ENCODE measurements at regions not wholly inside any gene's neighbourhood (a gene's known extent, or its start where the extent isn't known, plus 50 kb on each side); places are given as distances from the start of the nearest gene placed in this dataset.

DNA sequence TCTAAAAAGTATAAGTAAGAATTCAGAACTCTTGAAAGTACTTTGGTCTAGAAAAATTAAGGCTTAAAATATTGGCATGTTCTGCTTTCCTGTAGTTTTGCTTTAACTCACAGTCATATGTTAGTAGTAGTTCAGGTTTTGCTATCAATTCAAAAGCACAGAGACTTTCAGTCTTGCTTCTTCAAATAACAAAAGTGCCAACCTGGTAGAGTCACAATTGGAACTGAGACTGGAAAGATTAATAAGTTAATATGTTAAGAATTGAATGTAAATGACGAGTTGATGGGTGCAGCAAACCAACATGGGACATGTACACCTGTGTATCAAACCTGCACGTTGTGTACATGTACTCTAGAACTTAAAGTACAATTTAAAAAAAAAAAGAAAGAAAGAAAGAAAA, 822.3 kb downstream of the MTRR start:
- TF ChIP-seq, protein P1, sequence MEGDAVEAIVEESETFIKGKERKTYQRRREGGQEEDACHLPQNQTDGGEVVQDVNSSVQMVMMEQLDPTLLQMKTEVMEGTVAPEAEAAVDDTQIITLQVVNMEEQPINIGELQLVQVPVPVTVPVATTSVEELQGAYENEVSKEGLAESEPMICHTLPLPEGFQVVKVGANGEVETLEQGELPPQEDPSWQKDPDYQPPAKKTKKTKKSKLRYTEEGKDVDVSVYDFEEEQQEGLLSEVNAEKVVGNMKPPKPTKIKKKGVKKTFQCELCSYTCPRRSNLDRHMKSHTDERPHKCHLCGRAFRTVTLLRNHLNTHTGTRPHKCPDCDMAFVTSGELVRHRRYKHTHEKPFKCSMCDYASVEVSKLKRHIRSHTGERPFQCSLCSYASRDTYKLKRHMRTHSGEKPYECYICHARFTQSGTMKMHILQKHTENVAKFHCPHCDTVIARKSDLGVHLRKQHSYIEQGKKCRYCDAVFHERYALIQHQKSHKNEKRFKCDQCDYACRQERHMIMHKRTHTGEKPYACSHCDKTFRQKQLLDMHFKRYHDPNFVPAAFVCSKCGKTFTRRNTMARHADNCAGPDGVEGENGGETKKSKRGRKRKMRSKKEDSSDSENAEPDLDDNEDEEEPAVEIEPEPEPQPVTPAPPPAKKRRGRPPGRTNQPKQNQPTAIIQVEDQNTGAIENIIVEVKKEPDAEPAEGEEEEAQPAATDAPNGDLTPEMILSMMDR (IDR thresholded peaks at IDR 0.05), result no peak

DNA sequence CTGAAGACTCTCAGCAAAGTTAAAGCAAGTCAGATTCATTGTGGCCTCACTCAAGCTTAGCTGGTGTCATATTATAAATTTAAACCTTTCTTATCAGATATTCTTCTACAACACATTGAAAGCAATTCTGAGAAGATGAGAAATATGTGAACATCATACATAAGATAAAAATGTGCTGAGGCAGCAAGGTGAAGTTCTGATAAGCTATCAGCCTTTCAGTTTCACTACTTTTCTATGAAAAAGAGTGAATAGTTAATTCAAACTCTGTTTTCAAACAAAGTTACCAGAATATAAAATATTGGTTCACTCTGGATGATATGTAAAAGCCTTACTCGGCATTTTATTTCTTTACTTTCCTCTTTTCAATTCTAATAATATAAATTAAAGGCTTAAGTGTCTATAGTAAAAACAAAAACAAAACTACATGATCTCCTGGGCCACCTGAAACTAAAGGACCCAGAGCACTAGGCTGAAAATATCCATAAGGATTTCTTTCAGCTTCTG, 824.4 kb downstream of the MTRR start:
- H3K27me3 ChIP-seq (ENCODE audit: control insufficient read depth, insufficient read depth, low read length), result no peaks in the 10 kb centered on the region
- H3K4me1 ChIP-seq, result no peaks in the 10 kb centered on the region
- H3K79me2 ChIP-seq, result no peaks in the 10 kb centered on the region
- TF ChIP-seq, protein P1 (IDR thresholded peaks at IDR 0.05), result no peak
- no peak overlapping the region for H3K4me2 ChIP-seq (ENCODE audit: low read length)
- no peak overlapping the region for H3K27ac ChIP-seq
- H3K4me3 ChIP-seq (ENCODE audit: low read depth, low read length), result no peak overlapping the region
- H3K9me3 ChIP-seq (ENCODE audit: control insufficient read depth, low read length), result no peaks in the 10 kb centered on the region
- no peaks in the 10 kb centered on the region for H3K36me3 ChIP-seq (ENCODE audit: control insufficient read depth, insufficient read depth, low read length)
- H2AFZ ChIP-seq, result no peak overlapping the region
- no peak overlapping the region for H3K9ac ChIP-seq

More for the DNA sequence above, 822.3 kb downstream of the MTRR start:
- Histone ChIP-seq H3K4me3 (ENCODE audit: low read depth, low read length) (no peak overlapping the region), H3K4me1 (no peaks in the 10 kb centered on the region), H3K9ac (no peak overlapping the region), H3K9me3 (ENCODE audit: control insufficient read depth, low read length) (no peaks in the 10 kb centered on the region), H3K36me3 (ENCODE audit: control insufficient read depth, insufficient read depth, low read length) (no peaks in the 10 kb centered on the region), H2AFZ (no peak overlapping the region), H3K27me3 (ENCODE audit: control insufficient read depth, insufficient read depth, low read length) (no peaks in the 10 kb centered on the region), H3K27ac (no peak overlapping the region), H3K4me2 (ENCODE audit: low read length) (no peak overlapping the region), H3K79me2 (no peaks in the 10 kb centered on the region)

DNA sequence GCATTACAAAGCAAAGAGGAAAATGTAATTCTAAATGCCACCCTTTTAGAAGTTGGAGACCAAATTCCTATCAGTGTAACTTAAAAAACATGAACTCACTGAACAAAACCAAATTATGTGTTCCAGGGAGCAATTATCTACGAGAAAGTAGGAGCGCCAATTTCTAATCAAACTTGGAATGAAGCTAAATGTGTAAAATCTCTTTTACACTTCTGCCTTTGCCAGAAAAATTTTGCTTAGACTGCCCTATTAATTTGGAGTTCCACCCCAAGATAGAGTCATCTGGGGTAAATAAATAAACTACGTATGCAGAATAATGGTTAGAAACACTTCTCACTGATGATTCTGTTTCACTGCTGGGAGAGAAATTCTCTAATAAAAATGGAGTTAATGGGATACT, 825.6 kb downstream of the MTRR start:
- H3K27me3 ChIP-seq (ENCODE audit: control insufficient read depth, insufficient read depth, low read length), result no peaks in the 10 kb centered on the region
- H3K4me3 ChIP-seq (ENCODE audit: low read depth, low read length), result no peak overlapping the region
- no peak overlapping the region for H3K4me2 ChIP-seq (ENCODE audit: low read length)
- no peaks in the 10 kb centered on the region for H3K36me3 ChIP-seq (ENCODE audit: control insufficient read depth, insufficient read depth, low read length)
- H3K9ac ChIP-seq, result no peak overlapping the region
- TF ChIP-seq, protein P1 (IDR thresholded peaks at IDR 0.05), result no peak
- no peaks in the 10 kb centered on the region for H3K9me3 ChIP-seq (ENCODE audit: control insufficient read depth, low read length)
- H3K79me2 ChIP-seq, result no peaks in the 10 kb centered on the region
- H3K27ac ChIP-seq, result no peak overlapping the region
- no peaks in the 10 kb centered on the region for H3K4me1 ChIP-seq
- no peak overlapping the region for H2AFZ ChIP-seq

DNA sequence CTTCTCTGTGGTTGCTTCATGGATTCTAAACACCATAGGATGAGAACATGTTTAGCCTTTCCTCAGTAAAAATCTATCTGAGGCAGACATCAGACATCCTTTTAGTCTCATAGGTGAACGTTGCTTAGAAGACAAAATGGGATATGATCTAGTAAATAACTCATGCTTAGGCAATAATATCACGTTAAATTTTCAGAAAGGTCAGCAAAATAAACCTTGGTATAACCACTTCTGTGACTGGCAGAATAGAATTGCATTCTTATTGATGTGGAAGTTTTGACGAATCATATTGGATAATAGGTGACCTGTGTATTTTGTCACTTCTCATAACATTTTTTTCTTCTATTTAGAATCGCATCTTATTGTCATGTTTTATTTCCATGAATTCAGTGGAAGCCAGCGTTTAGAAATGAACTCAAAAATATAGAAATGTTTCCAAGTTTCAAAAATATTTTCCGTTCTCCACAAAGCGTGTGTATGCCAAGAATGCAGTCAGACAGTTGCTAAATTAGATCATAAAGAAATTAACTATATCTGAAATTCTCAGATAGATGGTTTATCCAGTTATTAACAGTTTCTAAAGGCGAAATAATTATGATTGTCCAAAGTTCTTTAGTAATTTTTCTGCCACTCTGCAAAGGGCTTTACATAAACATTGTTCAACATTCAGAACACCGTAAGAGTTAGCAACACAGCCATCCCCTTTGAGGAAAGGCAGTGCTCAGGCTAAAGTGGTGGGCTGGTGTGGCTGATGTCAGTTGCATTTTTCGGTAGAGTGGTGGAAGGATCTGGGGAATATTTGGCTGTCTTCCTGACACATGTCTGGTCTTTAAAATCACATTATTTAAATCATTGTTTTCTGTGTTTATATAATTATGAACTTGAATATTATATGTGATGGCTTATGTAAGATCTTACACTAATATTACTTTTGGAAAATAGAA, 827.2 kb downstream of the MTRR start:
- Histone ChIP-seq H3K9me3 (ENCODE audit: control insufficient read depth, low read length) (no peaks in the 10 kb centered on the region), H3K79me2 (no peaks in the 10 kb centered on the region), H3K36me3 (ENCODE audit: control insufficient read depth, insufficient read depth, low read length) (no peaks in the 10 kb centered on the region), H2AFZ (no peak overlapping the region), H3K4me2 (ENCODE audit: low read length) (no peak overlapping the region), H3K27me3 (ENCODE audit: control insufficient read depth, insufficient read depth, low read length) (no peaks in the 10 kb centered on the region), H3K4me1 (no peaks in the 10 kb centered on the region), H3K27ac (no peak overlapping the region), H3K4me3 (ENCODE audit: low read depth, low read length) (no peak overlapping the region), H3K9ac (no peak overlapping the region)
- TF ChIP-seq, protein P1 (IDR thresholded peaks at IDR 0.05), result no peak

All from parathyroid adenoma (tissue), 2 donors.